HepG2 (cell line): ENCODE measurements at regions not wholly inside any gene's neighbourhood (a gene's known extent, or its start where the extent isn't known, plus 50 kb on each side); places are given as distances from the start of the nearest gene placed in this dataset.

Experiments used
- ATAC-seq: fragments of 200-7000 bp; cut with Tn5 transposase; 3 replicates; pipeline ENCODE4 v1.9.1; 2020; ENCODE audit warnings: mild to moderate bottlenecking, moderate library complexity
- BruUV-seq: library from RNA; stranded (reverse); fragments of 400-500 nt; replicated peaks from 2 replicates; lab custom pipeline; 2021; lab: Mats Ljungman, UMichigan
- CTCF ChIA-PET: fragments of 300-600 bp; formaldehyde crosslinking; extraction: SDS; loops from one replicate; lab custom pipeline; 2021; ENCODE audit warnings: low total read pairs, inconsistent platforms, low intra/inter-chr PET ratio; lab: Yijun Ruan, JAX
- POLR2A ChIA-PET: fragments of 350-600 bp; sonication (Branson Sonifier 250); formaldehyde crosslinking; loops from one replicate; lab custom pipeline; 2020; ENCODE audit warnings: antibody characterized with exemption, inconsistent platforms; lab: Yijun Ruan, JAX
- DNase-seq: peaks from one replicate; pipeline ENCODE4 v3.0.0-alpha.2; 2015; ENCODE audit warnings: low spot score
- FAIRE-seq: peaks from 3 replicates; lab custom pipeline; 2011; peaks lifted over from hg19 to GRCh38; lab: Jason Lieb, UNC
- H2AFZ ChIP-seq: one replicate; pipeline ENCODE4 v1.6.1; 2011; ENCODE audit warnings: low read length, inconsistent platforms
- H3K27ac ChIP-seq: fragments of 300-600 bp; 3 replicates; pipeline ENCODE4 v1.8.0; 2011; ENCODE audit warnings: mixed run types, mild to moderate bottlenecking, mixed read lengths, low read length, inconsistent platforms; ENCODE audit not compliant: insufficient read depth; ENCODE audit errors: extremely low read length
- H3K27me3 ChIP-seq, 2 experiments: fragments of 200-600 bp in 1 of 2; 2 replicates in 1 of 2; 3 replicates in 1 of 2; pipeline versions ENCODE4 v1.6.0 to v1.8.0; 2011; ENCODE audit warnings: low read length in 2 of 2, mild to moderate bottlenecking in 2 of 2, moderate library complexity in 2 of 2, inconsistent platforms in 1 of 2; ENCODE audit not compliant: insufficient read depth in 2 of 2, control insufficient read depth in 1 of 2
- H3K36me3 ChIP-seq, 2 experiments: fragments of 200-600 bp in 1 of 2; replicated peaks in 1 of 2; 2 replicates in 1 of 2; 3 replicates in 1 of 2; pipeline versions ENCODE4 v1.5.1 to v1.8.0; 2011; ENCODE audit warnings: low read length in 2 of 2, inconsistent platforms in 1 of 2; ENCODE audit not compliant: insufficient read depth in 2 of 2, control insufficient read depth in 1 of 2
- H3K4me1 ChIP-seq: 2 replicates; pipeline ENCODE4 v1.5.1; 2012; ENCODE audit warnings: low read length, inconsistent platforms; ENCODE audit not compliant: insufficient read depth
- H3K4me2 ChIP-seq: 2 replicates; pipeline ENCODE4 v1.6.0; 2011; ENCODE audit warnings: low read depth, low read length, inconsistent platforms
- H3K4me3 ChIP-seq, 3 experiments: fragments of 200-600 bp in 1 of 3; sonication (generic), shearing (Covaris generic) in 1 of 3; replicated peaks in 1 of 3; 2 replicates each; pipeline ENCODE4 v1.5.1; 2011 to 2016; ENCODE audit warnings: low read length in 3 of 3, inconsistent platforms in 2 of 3, low read depth in 2 of 3, mild to moderate bottlenecking in 2 of 3, control low read depth in 1 of 3, mixed read lengths in 1 of 3; ENCODE audit not compliant: insufficient read depth in 1 of 3
- H3K79me2 ChIP-seq: one replicate; pipeline ENCODE4 v1.6.1; 2011; ENCODE audit warnings: low read length, inconsistent platforms; ENCODE audit not compliant: insufficient read depth
- H3K9ac ChIP-seq: 2 replicates; pipeline ENCODE4 v1.6.0; 2011; ENCODE audit warnings: mild to moderate bottlenecking, low read depth, low read length, inconsistent platforms; ENCODE audit not compliant: insufficient read depth
- H3K9me3 ChIP-seq: 2 replicates; pipeline ENCODE4 v1.5.1; 2012; ENCODE audit warnings: mild to moderate bottlenecking, low read length
- H4K20me1 ChIP-seq: 2 replicates; pipeline ENCODE4 v1.6.0; 2011; ENCODE audit warnings: inconsistent platforms, mild to moderate bottlenecking, low read length, moderate library complexity; ENCODE audit not compliant: insufficient read depth
- FIP1L1 ChIP-seq: fragments of 200-400 bp; formaldehyde crosslinking; IDR thresholded peaks from 2 replicates; pipeline ENCODE4 v1.6.1; 2018; ENCODE audit warnings: low read depth, mild to moderate bottlenecking, low read length, moderate library complexity, borderline replicate concordance; ENCODE audit not compliant: insufficient read depth
- JUNB ChIP-seq: sonication (generic); formaldehyde crosslinking; IDR thresholded peaks from 2 replicates; pipeline ENCODE4 v1.8.0; 2022; ENCODE audit warnings: missing genetic modification reagents, mild to moderate bottlenecking, borderline replicate concordance
- NFATC3 ChIP-seq: sonication (generic); formaldehyde crosslinking; IDR thresholded peaks from 2 replicates; pipeline ENCODE4 v1.5.1; 2020; ENCODE audit warnings: mild to moderate bottlenecking, missing genetic modification reagents
- NFKB2 ChIP-seq: sonication (generic); formaldehyde crosslinking; IDR thresholded peaks from 2 replicates; pipeline ENCODE4 v1.4.0; 2020; ENCODE audit warnings: missing genetic modification reagents, borderline replicate concordance
- SMARCE1 ChIP-seq: fragments of 450-650 bp; IDR thresholded peaks from 2 replicates; pipeline ENCODE4 v1.6.1; 2017; ENCODE audit warnings: borderline replicate concordance
- SNAI1 ChIP-seq: sonication (generic); formaldehyde crosslinking; IDR thresholded peaks from 2 replicates; pipeline ENCODE4 v1.5.0; 2020; ENCODE audit warnings: mild to moderate bottlenecking, missing genetic modification reagents, borderline replicate concordance
- SNRNP70 ChIP-seq: fragments of 200-400 bp; formaldehyde crosslinking; IDR thresholded peaks from 2 replicates; pipeline ENCODE4 v1.6.1; 2017; ENCODE audit warnings: mild to moderate bottlenecking, low read depth, low read length, moderate library complexity
- WIZ ChIP-seq: sonication (generic); formaldehyde crosslinking; IDR thresholded peaks from 2 replicates; pipeline ENCODE4 v1.5.1; 2020; ENCODE audit warnings: mild to moderate bottlenecking, missing genetic modification reagents
- XBP1 ChIP-seq: sonication (generic); formaldehyde crosslinking; IDR thresholded peaks from 2 replicates; pipeline ENCODE4 v1.5.0; 2020; ENCODE audit warnings: missing genetic modification reagents
- ZNF3 ChIP-seq: IDR thresholded peaks from 2 replicates; pipeline ENCODE4 v1.7.0; 2017; ENCODE audit warnings: inconsistent platforms
- ZNF563 ChIP-seq: sonication (generic); formaldehyde crosslinking; IDR thresholded peaks from 2 replicates; pipeline ENCODE4 v1.8.0; 2022; ENCODE audit warnings: mild to moderate bottlenecking, moderate library complexity, missing genetic modification reagents
- ZNF776 ChIP-seq: sonication (generic); formaldehyde crosslinking; IDR thresholded peaks from 2 replicates; pipeline ENCODE4 v1.4.0; 2020; ENCODE audit warnings: mild to moderate bottlenecking, missing genetic modification reagents
- WGBS: methylation state at CpG from one replicate; pipeline ENCODE4 v1.1.6; 2017; ENCODE audit warnings: low lambda C conversion rate; 5-methylcytosine and 5-hydroxymethylcytosine counted together
- in situ Hi-C: cut with HindIII; loops from 2 replicates; pipeline ENCODE4 v1.10.0; 2017; ENCODE audit warnings: low pct_unique_long_range_greater_than_20kb; ENCODE audit not compliant: extremely low pct_ligation_motif_present
- intact Hi-C: fragments of 100-400 bp; cut with micrococcal nuclease; formaldehyde crosslinking; loops from one replicate; pipeline ENCODE4 v1.10.0; 2022; ENCODE audit not compliant: unreplicated experiment
- TF ChIP-seq, protein P1 (sequence below): IDR thresholded peaks from 2 replicates; pipeline ENCODE4 v1.6.1; 2016; ENCODE audit warnings: control low read depth
- TF ChIP-seq, protein P2 (sequence below): sonication (generic); formaldehyde crosslinking; IDR thresholded peaks from 2 replicates; pipeline ENCODE4 v1.4.0; 2020; ENCODE audit warnings: mild to moderate bottlenecking, missing genetic modification reagents
- TF ChIP-seq, protein P3 (sequence below): IDR thresholded peaks from 2 replicates; pipeline ENCODE4 v1.4.0; 2020; ENCODE audit warnings: mild to moderate bottlenecking, missing genetic modification reagents
- TF ChIP-seq, protein P4 (sequence below): sonication (generic); formaldehyde crosslinking; IDR thresholded peaks from 2 replicates; pipeline ENCODE4 v1.5.0; 2020; ENCODE audit warnings: mild to moderate bottlenecking, missing genetic modification reagents

DNA sequence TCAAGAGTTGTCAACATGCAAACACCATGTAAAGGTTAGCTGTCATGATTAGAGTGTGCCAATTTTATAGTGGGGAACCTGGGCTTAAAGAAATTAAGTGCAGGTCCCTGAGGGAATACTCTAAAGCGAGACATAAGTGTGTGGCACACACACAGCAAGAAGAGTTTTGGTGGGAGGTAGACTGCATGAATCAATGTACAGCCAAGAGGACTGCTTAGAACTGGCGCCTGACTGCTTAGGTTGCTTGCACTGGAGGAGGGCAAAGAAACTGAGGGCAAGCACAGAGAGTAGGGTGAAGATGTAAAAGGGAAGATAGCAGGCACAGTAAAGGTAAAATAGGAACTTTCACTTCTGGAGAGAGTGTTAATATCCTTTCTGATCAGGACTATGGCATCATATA is 184.9 kb downstream of the SOX2 start:
- Histone ChIP-seq H3K79me2 (no peaks in the 10 kb centered on the region), H3K4me2 (no peak overlapping the region), H3K36me3 (no peaks in the 10 kb centered on the region), H4K20me1 (no peaks in the 10 kb centered on the region), H2AFZ (no peak overlapping the region), H3K9me3 (no peaks in the 10 kb centered on the region), H3K27ac (no peak overlapping the region), H3K4me1 (no peaks in the 10 kb centered on the region), H3K9ac (no peak overlapping the region), H3K27me3 (no peaks in the 10 kb centered on the region), H3K4me3 (no peak overlapping the region)
- DNase-seq, result no peak
- no peak for ATAC-seq
- WGBS, result 35% methylated on average over 2 of the region's 2 CpGs
- intact Hi-C loops, result loop anchor here (10.0 kb wide), 1 partner anchor 192 kb away; no protein-coding TSS in a partner anchor
- CTCF ChIA-PET, result no interaction called here
- in situ Hi-C loops, result no loop called here
- POLR2A ChIA-PET, result no interaction called here
- FAIRE-seq, result no peak
- TF ChIP-seq NFKB2 (no peak), FIP1L1 (no peak), ZNF563 (CRISPR knock-in tag) (no peak), SNRNP70 (no peak), WIZ (CRISPR knock-in tag) (no peak), JUNB (CRISPR knock-in tag) (no peak), XBP1 (no peak), NFATC3 (CRISPR knock-in tag) (no peak), ZNF3 (CRISPR knock-in tag) (no peak), ZNF776 (no peak), SNAI1 (no peak), SMARCE1 (no peak)
- TF ChIP-seq, protein P1, sequence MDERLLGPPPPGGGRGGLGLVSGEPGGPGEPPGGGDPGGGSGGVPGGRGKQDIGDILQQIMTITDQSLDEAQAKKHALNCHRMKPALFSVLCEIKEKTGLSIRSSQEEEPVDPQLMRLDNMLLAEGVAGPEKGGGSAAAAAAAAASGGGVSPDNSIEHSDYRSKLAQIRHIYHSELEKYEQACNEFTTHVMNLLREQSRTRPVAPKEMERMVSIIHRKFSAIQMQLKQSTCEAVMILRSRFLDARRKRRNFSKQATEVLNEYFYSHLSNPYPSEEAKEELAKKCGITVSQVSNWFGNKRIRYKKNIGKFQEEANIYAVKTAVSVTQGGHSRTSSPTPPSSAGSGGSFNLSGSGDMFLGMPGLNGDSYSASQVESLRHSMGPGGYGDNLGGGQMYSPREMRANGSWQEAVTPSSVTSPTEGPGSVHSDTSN (CRISPR knock-in tag), result no peak
- TF ChIP-seq, protein P2, sequence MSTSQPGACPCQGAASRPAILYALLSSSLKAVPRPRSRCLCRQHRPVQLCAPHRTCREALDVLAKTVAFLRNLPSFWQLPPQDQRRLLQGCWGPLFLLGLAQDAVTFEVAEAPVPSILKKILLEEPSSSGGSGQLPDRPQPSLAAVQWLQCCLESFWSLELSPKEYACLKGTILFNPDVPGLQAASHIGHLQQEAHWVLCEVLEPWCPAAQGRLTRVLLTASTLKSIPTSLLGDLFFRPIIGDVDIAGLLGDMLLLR, result no peak
- TF ChIP-seq, protein P3, sequence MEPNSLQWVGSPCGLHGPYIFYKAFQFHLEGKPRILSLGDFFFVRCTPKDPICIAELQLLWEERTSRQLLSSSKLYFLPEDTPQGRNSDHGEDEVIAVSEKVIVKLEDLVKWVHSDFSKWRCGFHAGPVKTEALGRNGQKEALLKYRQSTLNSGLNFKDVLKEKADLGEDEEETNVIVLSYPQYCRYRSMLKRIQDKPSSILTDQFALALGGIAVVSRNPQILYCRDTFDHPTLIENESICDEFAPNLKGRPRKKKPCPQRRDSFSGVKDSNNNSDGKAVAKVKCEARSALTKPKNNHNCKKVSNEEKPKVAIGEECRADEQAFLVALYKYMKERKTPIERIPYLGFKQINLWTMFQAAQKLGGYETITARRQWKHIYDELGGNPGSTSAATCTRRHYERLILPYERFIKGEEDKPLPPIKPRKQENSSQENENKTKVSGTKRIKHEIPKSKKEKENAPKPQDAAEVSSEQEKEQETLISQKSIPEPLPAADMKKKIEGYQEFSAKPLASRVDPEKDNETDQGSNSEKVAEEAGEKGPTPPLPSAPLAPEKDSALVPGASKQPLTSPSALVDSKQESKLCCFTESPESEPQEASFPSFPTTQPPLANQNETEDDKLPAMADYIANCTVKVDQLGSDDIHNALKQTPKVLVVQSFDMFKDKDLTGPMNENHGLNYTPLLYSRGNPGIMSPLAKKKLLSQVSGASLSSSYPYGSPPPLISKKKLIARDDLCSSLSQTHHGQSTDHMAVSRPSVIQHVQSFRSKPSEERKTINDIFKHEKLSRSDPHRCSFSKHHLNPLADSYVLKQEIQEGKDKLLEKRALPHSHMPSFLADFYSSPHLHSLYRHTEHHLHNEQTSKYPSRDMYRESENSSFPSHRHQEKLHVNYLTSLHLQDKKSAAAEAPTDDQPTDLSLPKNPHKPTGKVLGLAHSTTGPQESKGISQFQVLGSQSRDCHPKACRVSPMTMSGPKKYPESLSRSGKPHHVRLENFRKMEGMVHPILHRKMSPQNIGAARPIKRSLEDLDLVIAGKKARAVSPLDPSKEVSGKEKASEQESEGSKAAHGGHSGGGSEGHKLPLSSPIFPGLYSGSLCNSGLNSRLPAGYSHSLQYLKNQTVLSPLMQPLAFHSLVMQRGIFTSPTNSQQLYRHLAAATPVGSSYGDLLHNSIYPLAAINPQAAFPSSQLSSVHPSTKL (CRISPR knock-in tag), result no peak
- TF ChIP-seq, protein P4, sequence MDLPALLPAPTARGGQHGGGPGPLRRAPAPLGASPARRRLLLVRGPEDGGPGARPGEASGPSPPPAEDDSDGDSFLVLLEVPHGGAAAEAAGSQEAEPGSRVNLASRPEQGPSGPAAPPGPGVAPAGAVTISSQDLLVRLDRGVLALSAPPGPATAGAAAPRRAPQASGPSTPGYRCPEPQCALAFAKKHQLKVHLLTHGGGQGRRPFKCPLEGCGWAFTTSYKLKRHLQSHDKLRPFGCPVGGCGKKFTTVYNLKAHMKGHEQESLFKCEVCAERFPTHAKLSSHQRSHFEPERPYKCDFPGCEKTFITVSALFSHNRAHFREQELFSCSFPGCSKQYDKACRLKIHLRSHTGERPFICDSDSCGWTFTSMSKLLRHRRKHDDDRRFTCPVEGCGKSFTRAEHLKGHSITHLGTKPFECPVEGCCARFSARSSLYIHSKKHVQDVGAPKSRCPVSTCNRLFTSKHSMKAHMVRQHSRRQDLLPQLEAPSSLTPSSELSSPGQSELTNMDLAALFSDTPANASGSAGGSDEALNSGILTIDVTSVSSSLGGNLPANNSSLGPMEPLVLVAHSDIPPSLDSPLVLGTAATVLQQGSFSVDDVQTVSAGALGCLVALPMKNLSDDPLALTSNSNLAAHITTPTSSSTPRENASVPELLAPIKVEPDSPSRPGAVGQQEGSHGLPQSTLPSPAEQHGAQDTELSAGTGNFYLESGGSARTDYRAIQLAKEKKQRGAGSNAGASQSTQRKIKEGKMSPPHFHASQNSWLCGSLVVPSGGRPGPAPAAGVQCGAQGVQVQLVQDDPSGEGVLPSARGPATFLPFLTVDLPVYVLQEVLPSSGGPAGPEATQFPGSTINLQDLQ (CRISPR knock-in tag), result no peak
- no TSS peak for BruUV-seq
